ENCODE measurements at regions not wholly inside any gene's neighbourhood (a gene's known extent, or its start where the extent isn't known, plus 50 kb on each side); places are given as distances from the start of the nearest gene placed in this dataset.

GRCh38 chr6:4397307-4397706 lies 261.9 kb upstream of the ECI2 start:
- DNase-seq (ENCODE audit: insufficient read length, low spot score), result no peak
- FAIRE-seq, result no peak
- no peak for TF ChIP-seq POLR2AphosphoS5 (IDR thresholded peaks at IDR 0.05; ENCODE audit: low read depth, low read length)
- TF ChIP-seq POLR2A (IDR thresholded peaks at IDR 0.05; ENCODE audit: low read depth, low read length), result no peak

GRCh38 chr6:4396044-4396443 lies 260.7 kb upstream of the ECI2 start:
- no peak for DNase-seq (ENCODE audit: insufficient read length, low spot score)
- TF ChIP-seq POU2F2 (IDR thresholded peaks at IDR 0.05; ENCODE audit: low read depth, low read length) (no peak), POLR2AphosphoS5 (IDR thresholded peaks at IDR 0.05; ENCODE audit: low read depth, low read length) (no peak), TAF1 (IDR thresholded peaks at IDR 0.05; ENCODE audit: low read depth, low read length) (no peak), POLR2A (IDR thresholded peaks at IDR 0.05; ENCODE audit: low read depth, low read length) (no peak), SPI1 (IDR thresholded peaks at IDR 0.05; ENCODE audit: low read depth, low read length) (no peak), PAX5 (IDR thresholded peaks at IDR 0.05; ENCODE audit: insufficient read depth, low read length, severe bottlenecking) (no peak)

GRCh38 chr6:4395386-4395785 lies 260.0 kb upstream of the ECI2 start:
- FAIRE-seq (no peak), DNase-seq (ENCODE audit: insufficient read length, low spot score) (no peak)
- TF ChIP-seq POLR2A (IDR thresholded peaks at IDR 0.05; ENCODE audit: low read depth, low read length), result no peak
- no peak for TF ChIP-seq PAX5 (IDR thresholded peaks at IDR 0.05; ENCODE audit: insufficient read depth, low read length, severe bottlenecking)
- no peak for TF ChIP-seq SPI1 (IDR thresholded peaks at IDR 0.05; ENCODE audit: low read depth, low read length)
- no peak for TF ChIP-seq TAF1 (IDR thresholded peaks at IDR 0.05; ENCODE audit: low read depth, low read length)
- TF ChIP-seq POLR2AphosphoS5 (IDR thresholded peaks at IDR 0.05; ENCODE audit: low read depth, low read length), result no peak
- TF ChIP-seq POU2F2 (IDR thresholded peaks at IDR 0.05; ENCODE audit: low read depth, low read length), result no peak

More at GRCh38 chr6:4396044-4396443, 260.7 kb upstream of the ECI2 start:
- no peak for FAIRE-seq

- FAIRE-seq (no peak), DNase-seq (ENCODE audit: insufficient read length, low spot score) (no peak)
- TF ChIP-seq TAF1 (IDR thresholded peaks at IDR 0.05; ENCODE audit: low read depth, low read length) (no peak), SPI1 (IDR thresholded peaks at IDR 0.05; ENCODE audit: low read depth, low read length) (no peak), PAX5 (IDR thresholded peaks at IDR 0.05; ENCODE audit: insufficient read depth, low read length, severe bottlenecking) (no peak), POLR2A (IDR thresholded peaks at IDR 0.05; ENCODE audit: low read depth, low read length) (no peak), POLR2AphosphoS5 (IDR thresholded peaks at IDR 0.05; ENCODE audit: low read depth, low read length) (no peak), POU2F2 (IDR thresholded peaks at IDR 0.05; ENCODE audit: low read depth, low read length) (no peak)
These were observed 259.4 kb upstream of the ECI2 start for GRCh38 chr6:4394786-4395185.

GRCh38 chr6:4388675-4389074 lies 253.3 kb upstream of the ECI2 start:
- DNase-seq (ENCODE audit: insufficient read length, low spot score) (no peak), FAIRE-seq (no peak)
- no peak for TF ChIP-seq SPI1 (IDR thresholded peaks at IDR 0.05; ENCODE audit: low read depth, low read length)
- TF ChIP-seq POLR2AphosphoS5 (IDR thresholded peaks at IDR 0.05; ENCODE audit: low read depth, low read length), result no peak
- no peak for TF ChIP-seq POU2F2 (IDR thresholded peaks at IDR 0.05; ENCODE audit: low read depth, low read length)
- no peak for TF ChIP-seq TAF1 (IDR thresholded peaks at IDR 0.05; ENCODE audit: low read depth, low read length)
- no peak for TF ChIP-seq POLR2A (IDR thresholded peaks at IDR 0.05; ENCODE audit: low read depth, low read length)
- no peak for TF ChIP-seq PAX5 (IDR thresholded peaks at IDR 0.05; ENCODE audit: insufficient read depth, low read length, severe bottlenecking)

- no peak for DNase-seq (ENCODE audit: insufficient read length, low spot score)
- no peak for FAIRE-seq
- no peak for TF ChIP-seq SPI1 (IDR thresholded peaks at IDR 0.05; ENCODE audit: low read depth, low read length)
- TF ChIP-seq TAF1 (IDR thresholded peaks at IDR 0.05; ENCODE audit: low read depth, low read length), result no peak
- no peak for TF ChIP-seq POU2F2 (IDR thresholded peaks at IDR 0.05; ENCODE audit: low read depth, low read length)
- no peak for TF ChIP-seq POLR2A (IDR thresholded peaks at IDR 0.05; ENCODE audit: low read depth, low read length)
- TF ChIP-seq PAX5 (IDR thresholded peaks at IDR 0.05; ENCODE audit: insufficient read depth, low read length, severe bottlenecking), result no peak
- TF ChIP-seq POLR2AphosphoS5 (IDR thresholded peaks at IDR 0.05; ENCODE audit: low read depth, low read length), result no peak
These were observed 249.3 kb upstream of the ECI2 start for GRCh38 chr6:4384656-4385055.

- TF ChIP-seq SPI1 (IDR thresholded peaks at IDR 0.05; ENCODE audit: low read depth, low read length), result no peak
- no peak for TF ChIP-seq PAX5 (IDR thresholded peaks at IDR 0.05; ENCODE audit: insufficient read depth, low read length, severe bottlenecking)
- DNase-seq (ENCODE audit: insufficient read length, low spot score), result no peak
- no peak for FAIRE-seq
These were observed 248.7 kb upstream of the ECI2 start for GRCh38 chr6:4383910-4384638.

GRCh38 chr6:4382362-4382853 lies 247.0 kb upstream of the ECI2 start:
- FAIRE-seq (no peak), DNase-seq (ENCODE audit: insufficient read length, low spot score) (no peak)
- no peak for TF ChIP-seq TAF1 (IDR thresholded peaks at IDR 0.05; ENCODE audit: low read depth, low read length)
- TF ChIP-seq PAX5 (IDR thresholded peaks at IDR 0.05; ENCODE audit: insufficient read depth, low read length, severe bottlenecking), result no peak
- TF ChIP-seq POU2F2 (IDR thresholded peaks at IDR 0.05; ENCODE audit: low read depth, low read length), result no peak
- TF ChIP-seq POLR2A (IDR thresholded peaks at IDR 0.05; ENCODE audit: low read depth, low read length), result no peak
- TF ChIP-seq SPI1 (IDR thresholded peaks at IDR 0.05; ENCODE audit: low read depth, low read length), result no peak

- no peak for DNase-seq (ENCODE audit: insufficient read length, low spot score)
- TF ChIP-seq TAF1 (IDR thresholded peaks at IDR 0.05; ENCODE audit: low read depth, low read length) (no peak), POLR2AphosphoS5 (IDR thresholded peaks at IDR 0.05; ENCODE audit: low read depth, low read length) (no peak), SPI1 (IDR thresholded peaks at IDR 0.05; ENCODE audit: low read depth, low read length) (no peak), POU2F2 (IDR thresholded peaks at IDR 0.05; ENCODE audit: low read depth, low read length) (no peak), PAX5 (IDR thresholded peaks at IDR 0.05; ENCODE audit: insufficient read depth, low read length, severe bottlenecking) (no peak), POLR2A (IDR thresholded peaks at IDR 0.05; ENCODE audit: low read depth, low read length) (no peak)
- no peak for FAIRE-seq
These were observed 246.0 kb upstream of the ECI2 start for GRCh38 chr6:4381381-4381780.

- TF ChIP-seq POLR2A (IDR thresholded peaks at IDR 0.05; ENCODE audit: low read depth, low read length) (no peak), POU2F2 (IDR thresholded peaks at IDR 0.05; ENCODE audit: low read depth, low read length) (no peak), TAF1 (IDR thresholded peaks at IDR 0.05; ENCODE audit: low read depth, low read length) (no peak), POLR2AphosphoS5 (IDR thresholded peaks at IDR 0.05; ENCODE audit: low read depth, low read length) (no peak), PAX5 (IDR thresholded peaks at IDR 0.05; ENCODE audit: insufficient read depth, low read length, severe bottlenecking) (no peak), SPI1 (IDR thresholded peaks at IDR 0.05; ENCODE audit: low read depth, low read length) (no peak)
- DNase-seq (ENCODE audit: insufficient read length, low spot score) (no peak), FAIRE-seq (no peak)
These were observed 245.5 kb upstream of the ECI2 start for GRCh38 chr6:4380881-4381281.

Measured in GM12891 (cell line).